GM23248 (cell line): ENCODE measurements at regions not wholly inside any gene's neighbourhood (a gene's known extent, or its start where the extent isn't known, plus 50 kb on each side); places are given as distances from the start of the nearest gene placed in this dataset.

Source experiments
- DNase-seq: peaks from one replicate; pipeline ENCODE4 v3.0.0-alpha.2; 2015
- H2AFZ ChIP-seq: fragments of 200-600 bp; sonication (generic); 2 replicates; pipeline ENCODE4 v1.6.1; 2016; ENCODE audit warnings: antibody characterized with exemption
- H3F3A ChIP-seq: fragments of 200-600 bp; sonication (generic); 2 replicates; pipeline ENCODE4 v1.6.1; 2016; ENCODE audit warnings: mild to moderate bottlenecking, antibody characterized with exemption, mixed run types; ENCODE audit not compliant: insufficient read depth
- H3K27ac ChIP-seq: fragments of 200-600 bp; sonication (generic); 2 replicates; pipeline ENCODE4 v1.5.1; 2016; ENCODE audit warnings: mild to moderate bottlenecking
- H3K27me3 ChIP-seq: fragments of 200-600 bp; sonication (generic); replicated peaks from 2 replicates; pipeline ENCODE4 v1.6.1; 2016; ENCODE audit warnings: mild to moderate bottlenecking; ENCODE audit not compliant: insufficient read depth
- H3K36me3 ChIP-seq: fragments of 200-600 bp; sonication (generic); 2 replicates; pipeline ENCODE4 v1.6.1; 2016; ENCODE audit warnings: low read depth, mild to moderate bottlenecking
- H3K4me1 ChIP-seq: fragments of 200-600 bp; sonication (generic); 2 replicates; pipeline ENCODE4 v1.6.1; 2016; ENCODE audit warnings: mild to moderate bottlenecking; ENCODE audit not compliant: insufficient read depth
- H3K4me2 ChIP-seq: fragments of 200-600 bp; sonication (generic); one replicate; pipeline ENCODE4 v1.6.1; 2016; ENCODE audit warnings: mild to moderate bottlenecking; ENCODE audit not compliant: unreplicated experiment
- H3K4me3 ChIP-seq: fragments of 200-600 bp; sonication (generic); 2 replicates; pipeline ENCODE4 v1.5.1; 2016; ENCODE audit warnings: mild to moderate bottlenecking
- H3K79me2 ChIP-seq: fragments of 200-600 bp; sonication (generic); 2 replicates; pipeline ENCODE4 v1.6.1; 2016; ENCODE audit warnings: mild to moderate bottlenecking; ENCODE audit not compliant: insufficient read depth
- H3K9ac ChIP-seq: fragments of 200-600 bp; sonication (generic); 2 replicates; pipeline ENCODE4 v1.6.1; 2016; ENCODE audit warnings: mild to moderate bottlenecking
- H3K9me2 ChIP-seq: fragments of 200-600 bp; sonication (generic); 2 replicates; pipeline ENCODE4 v1.6.1; 2016; ENCODE audit warnings: mixed run types, mild to moderate bottlenecking, moderate library complexity; ENCODE audit not compliant: insufficient read depth
- H3K9me3 ChIP-seq: fragments of 200-600 bp; sonication (generic); one replicate; pipeline ENCODE4 v1.6.1; 2017; ENCODE audit warnings: low read depth
- H4K20me1 ChIP-seq: fragments of 200-600 bp; sonication (generic); 2 replicates; pipeline ENCODE4 v1.6.0; 2016; ENCODE audit not compliant: insufficient read depth
- EZH2 ChIP-seq: fragments of 200-600 bp; sonication (generic); IDR thresholded peaks from 2 replicates; pipeline ENCODE4 v1.6.1; 2018; ENCODE audit warnings: antibody characterized with exemption, mild to moderate bottlenecking; ENCODE audit not compliant: insufficient read depth, poor library complexity, severe bottlenecking
- EZH2phosphoT487 ChIP-seq: fragments of 200-600 bp; sonication (generic); IDR thresholded peaks from 2 replicates; pipeline ENCODE4 v1.6.1; 2018; ENCODE audit warnings: antibody characterized with exemption, moderate library complexity, mild to moderate bottlenecking, low read depth; ENCODE audit not compliant: insufficient read depth
- WGBS, 2 experiments: methylation state at CpG; one replicate each; pipeline ENCODE4 v1.1.6; 2015 to 2017; ENCODE audit warnings: low lambda C conversion rate in 2 of 2, low coverage in 1 of 2; ENCODE audit errors: missing lambda C conversion rate in 2 of 2; 5-methylcytosine and 5-hydroxymethylcytosine counted together
- in situ Hi-C: fragments of 300-500 bp; cut with MboI; formaldehyde crosslinking; loops from 2 replicates; pipeline ENCODE4 v1.15.0; 2020

DNA sequence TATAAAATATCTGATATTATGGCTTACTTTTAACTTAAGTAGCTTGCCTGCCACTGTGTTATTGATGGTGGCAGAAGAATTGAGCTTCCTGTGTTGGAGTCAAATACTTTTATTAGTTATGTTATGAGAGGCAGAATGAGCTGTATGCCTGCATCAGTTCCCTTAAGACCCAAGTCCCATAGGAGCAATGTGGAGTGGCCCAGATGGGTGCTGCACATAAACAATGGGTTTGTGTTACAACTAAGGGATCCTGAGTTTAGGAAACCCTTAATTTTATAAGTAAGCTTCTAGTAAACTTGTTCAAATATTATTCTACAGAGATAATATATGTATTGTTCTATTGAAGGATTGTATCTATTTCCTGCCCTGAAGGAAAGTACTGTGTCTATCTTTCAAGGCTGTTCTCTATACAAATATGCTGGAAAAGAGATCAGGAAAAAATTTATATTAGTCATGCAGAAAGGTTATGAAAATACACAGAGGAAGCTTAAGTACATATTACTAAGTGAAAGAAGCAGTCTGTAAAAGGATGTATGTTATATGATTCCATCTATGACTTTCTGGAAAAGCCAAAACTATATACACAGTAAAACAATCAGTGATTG, 2018.0 kb upstream of the PCDH20 start:
- H3K79me2 ChIP-seq: no peaks in the 10 kb centered on the region
- no peaks in the 10 kb centered on the region for H3K4me1 ChIP-seq
- in situ Hi-C loops: no loop called here
- no peak overlapping the region for H2AFZ ChIP-seq
- no peak overlapping the region for H3K4me3 ChIP-seq
- H3K9ac ChIP-seq: no peak overlapping the region
- no peak overlapping the region for H3K4me2 ChIP-seq
- TF ChIP-seq EZH2phosphoT487 (no peak), EZH2 (no peak)
- no peak for DNase-seq
- H3K27me3 ChIP-seq: no peaks in the 10 kb centered on the region
- no peaks in the 10 kb centered on the region for H3K9me2 ChIP-seq
- H4K20me1 ChIP-seq: no peaks in the 10 kb centered on the region
- no peaks in the 10 kb centered on the region for H3F3A ChIP-seq
- H3K36me3 ChIP-seq: no peaks in the 10 kb centered on the region
- no peaks in the 10 kb centered on the region for H3K9me3 ChIP-seq
- H3K27ac ChIP-seq: no peak overlapping the region

DNA sequence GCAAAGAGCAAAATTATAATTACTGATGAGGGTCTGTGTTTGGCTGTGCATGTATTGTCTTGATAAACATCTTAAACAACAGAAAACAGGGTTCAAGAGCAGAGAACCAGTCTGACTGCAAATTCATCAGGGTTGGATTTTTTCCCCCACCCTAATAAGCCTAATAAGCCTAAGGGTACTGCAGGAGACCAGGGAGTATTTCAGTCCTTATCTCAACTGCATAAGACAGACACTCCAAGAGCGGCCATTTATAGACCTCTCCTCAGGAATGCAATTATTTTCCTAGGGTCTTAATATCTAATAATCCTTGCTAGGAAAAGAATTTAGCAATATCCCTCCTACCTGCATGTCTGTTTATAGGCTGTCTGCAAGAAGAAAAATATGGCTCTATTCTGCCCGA, 2011.5 kb upstream of the PCDH20 start:
- Histone ChIP-seq H3K36me3 (no peaks in the 10 kb centered on the region), H3K4me1 (no peaks in the 10 kb centered on the region), H3K4me3 (no peak overlapping the region), H3K27ac (no peak overlapping the region), H3K9ac (no peak overlapping the region), H4K20me1 (no peaks in the 10 kb centered on the region), H3F3A (no peaks in the 10 kb centered on the region), H3K4me2 (no peak overlapping the region), H3K9me3 (no peaks in the 10 kb centered on the region), H3K79me2 (no peaks in the 10 kb centered on the region), H2AFZ (no peak overlapping the region), H3K27me3 (no peaks in the 10 kb centered on the region), H3K9me2 (no peaks in the 10 kb centered on the region)
- 31 to 50% methylated on average over 2 of the region's 2 CpGs for WGBS, 2 experiments
- TF ChIP-seq EZH2 (no peak), EZH2phosphoT487 (no peak)
- in situ Hi-C loops: no loop called here
- DNase-seq: no peak

DNA sequence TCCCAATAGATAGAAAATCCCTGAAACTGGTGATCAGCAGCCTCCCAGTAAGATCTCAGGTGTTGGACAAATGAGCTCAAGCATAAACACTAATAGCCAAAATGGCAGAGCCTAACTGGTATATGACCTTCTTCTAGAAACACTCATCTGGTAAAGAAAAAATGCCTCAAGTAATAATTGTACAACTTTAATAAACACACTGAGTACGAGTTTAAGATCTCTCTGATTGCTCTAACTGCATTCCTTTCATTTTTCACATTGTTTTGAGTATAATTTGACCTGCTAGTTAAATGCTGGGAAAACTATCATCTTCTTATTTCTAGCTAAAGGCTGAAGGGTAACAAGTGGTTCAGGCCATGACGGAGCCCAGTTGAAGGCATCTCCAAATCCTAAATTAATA, 2009.5 kb upstream of the PCDH20 start:
- Histone ChIP-seq H3K79me2 (no peaks in the 10 kb centered on the region), H3K9me3 (no peaks in the 10 kb centered on the region), H3K27me3 (no peaks in the 10 kb centered on the region), H3K27ac (no peak overlapping the region), H4K20me1 (no peaks in the 10 kb centered on the region), H2AFZ (no peak overlapping the region), H3K9ac (no peak overlapping the region), H3K36me3 (no peaks in the 10 kb centered on the region), H3K4me2 (no peak overlapping the region), H3K4me3 (no peak overlapping the region), H3K9me2 (no peaks in the 10 kb centered on the region), H3F3A (no peaks in the 10 kb centered on the region), H3K4me1 (no peaks in the 10 kb centered on the region)
- DNase-seq: no peak
- TF ChIP-seq EZH2 (no peak), EZH2phosphoT487 (no peak)
- in situ Hi-C loops: no loop called here
- WGBS, 2 experiments: 21 to 23% methylated on average over 2 of the region's 2 CpGs

DNA sequence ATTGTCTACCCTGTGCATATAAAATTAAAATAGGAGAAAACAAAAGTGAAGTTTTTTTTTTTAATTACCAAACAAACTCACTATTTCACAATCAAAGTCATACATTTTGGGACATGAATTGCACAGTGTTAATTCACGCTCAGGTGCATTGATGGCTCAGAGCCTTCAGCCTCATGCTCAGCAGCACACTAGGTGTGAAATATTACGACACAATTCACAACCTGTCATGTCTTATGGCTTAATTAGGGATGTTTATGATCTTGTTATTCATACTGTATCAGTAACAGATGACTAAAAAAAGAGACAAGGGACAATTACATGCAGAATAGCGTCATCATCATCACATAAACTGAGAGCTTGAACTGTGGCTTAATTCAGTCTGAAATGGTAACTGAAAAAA, 2005.5 kb upstream of the PCDH20 start:
- no peak for DNase-seq
- no peaks in the 10 kb centered on the region for H3K4me1 ChIP-seq
- H3K4me2 ChIP-seq: no peak overlapping the region
- no peak overlapping the region for H2AFZ ChIP-seq
- H3K9me3 ChIP-seq: no peaks in the 10 kb centered on the region
- H3K9ac ChIP-seq: no peak overlapping the region
- in situ Hi-C loops: no loop called here
- no peaks in the 10 kb centered on the region for H3K79me2 ChIP-seq
- no peaks in the 10 kb centered on the region for H3F3A ChIP-seq
- no peaks in the 10 kb centered on the region for H3K36me3 ChIP-seq
- no peaks in the 10 kb centered on the region for H3K27me3 ChIP-seq
- TF ChIP-seq EZH2: no peak
- no peak for TF ChIP-seq EZH2phosphoT487
- H3K4me3 ChIP-seq: no peak overlapping the region
- WGBS, 2 experiments: 26 to 34% methylated on average over 3 of the region's 3 CpGs
- H3K9me2 ChIP-seq: no peaks in the 10 kb centered on the region
- no peak overlapping the region for H3K27ac ChIP-seq
- no peaks in the 10 kb centered on the region for H4K20me1 ChIP-seq

DNA sequence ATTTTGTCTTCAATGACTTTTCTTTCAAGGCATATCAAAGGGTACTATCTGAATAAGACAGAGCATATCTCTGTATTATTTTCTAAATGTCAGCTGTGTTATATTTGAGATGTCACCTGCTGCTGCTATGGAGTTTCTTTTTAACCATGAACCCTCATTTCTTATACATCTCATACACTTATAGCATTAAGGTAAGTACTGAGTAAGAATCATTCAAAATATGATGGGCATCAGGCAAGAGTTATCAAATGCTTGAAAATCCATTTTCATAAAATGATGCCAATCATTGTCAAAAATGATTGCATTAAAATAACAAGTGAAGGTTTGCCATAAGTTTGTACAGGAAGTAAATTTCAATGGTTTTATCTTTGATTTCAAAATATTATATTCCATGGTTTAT, 2005.0 kb upstream of the PCDH20 start:
- Histone ChIP-seq H3K79me2 (no peaks in the 10 kb centered on the region), H4K20me1 (no peaks in the 10 kb centered on the region), H3K4me1 (no peaks in the 10 kb centered on the region), H3K9me3 (no peaks in the 10 kb centered on the region), H3K9ac (no peak overlapping the region), H3K27me3 (no peaks in the 10 kb centered on the region), H2AFZ (no peak overlapping the region), H3K36me3 (no peaks in the 10 kb centered on the region), H3K9me2 (no peaks in the 10 kb centered on the region), H3F3A (no peaks in the 10 kb centered on the region), H3K4me3 (no peak overlapping the region), H3K27ac (no peak overlapping the region), H3K4me2 (no peak overlapping the region)
- in situ Hi-C loops: no loop called here
- TF ChIP-seq EZH2phosphoT487 (no peak), EZH2 (no peak)
- no peak for DNase-seq
